ENCODE measurements at regions not wholly inside any gene's neighbourhood (a gene's known extent, or its start where the extent isn't known, plus 50 kb on each side); places are given as distances from the start of the nearest gene placed in this dataset.

GRCh38 chr7:152528612-152529011 lies 92.8 kb upstream of the KMT2C start:
- TF ChIP-seq, protein P1, sequence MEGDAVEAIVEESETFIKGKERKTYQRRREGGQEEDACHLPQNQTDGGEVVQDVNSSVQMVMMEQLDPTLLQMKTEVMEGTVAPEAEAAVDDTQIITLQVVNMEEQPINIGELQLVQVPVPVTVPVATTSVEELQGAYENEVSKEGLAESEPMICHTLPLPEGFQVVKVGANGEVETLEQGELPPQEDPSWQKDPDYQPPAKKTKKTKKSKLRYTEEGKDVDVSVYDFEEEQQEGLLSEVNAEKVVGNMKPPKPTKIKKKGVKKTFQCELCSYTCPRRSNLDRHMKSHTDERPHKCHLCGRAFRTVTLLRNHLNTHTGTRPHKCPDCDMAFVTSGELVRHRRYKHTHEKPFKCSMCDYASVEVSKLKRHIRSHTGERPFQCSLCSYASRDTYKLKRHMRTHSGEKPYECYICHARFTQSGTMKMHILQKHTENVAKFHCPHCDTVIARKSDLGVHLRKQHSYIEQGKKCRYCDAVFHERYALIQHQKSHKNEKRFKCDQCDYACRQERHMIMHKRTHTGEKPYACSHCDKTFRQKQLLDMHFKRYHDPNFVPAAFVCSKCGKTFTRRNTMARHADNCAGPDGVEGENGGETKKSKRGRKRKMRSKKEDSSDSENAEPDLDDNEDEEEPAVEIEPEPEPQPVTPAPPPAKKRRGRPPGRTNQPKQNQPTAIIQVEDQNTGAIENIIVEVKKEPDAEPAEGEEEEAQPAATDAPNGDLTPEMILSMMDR (IDR thresholded peaks at IDR 0.05; ENCODE audit: poor library complexity, severe bottlenecking), result no peak
- no peaks in the 10 kb centered on the region for H3K4me1 ChIP-seq (ENCODE audit: insufficient read depth, poor library complexity, severe bottlenecking)
- no peak for ATAC-seq (ENCODE audit: low read depth)
- H3K36me3 ChIP-seq (ENCODE audit: low read depth), result no peaks in the 10 kb centered on the region
- no peak overlapping the region for H3K4me3 ChIP-seq (ENCODE audit: severe bottlenecking)
- DNase-seq (ENCODE audit: low spot score), result no peak
- no peak overlapping the region for H3K27ac ChIP-seq (ENCODE audit: poor library complexity, severe bottlenecking)
- no peaks in the 10 kb centered on the region for H3K9me3 ChIP-seq (ENCODE audit: severe bottlenecking)
- no peaks in the 10 kb centered on the region for H3K27me3 ChIP-seq (ENCODE audit: insufficient read depth, poor library complexity, severe bottlenecking)

DNA sequence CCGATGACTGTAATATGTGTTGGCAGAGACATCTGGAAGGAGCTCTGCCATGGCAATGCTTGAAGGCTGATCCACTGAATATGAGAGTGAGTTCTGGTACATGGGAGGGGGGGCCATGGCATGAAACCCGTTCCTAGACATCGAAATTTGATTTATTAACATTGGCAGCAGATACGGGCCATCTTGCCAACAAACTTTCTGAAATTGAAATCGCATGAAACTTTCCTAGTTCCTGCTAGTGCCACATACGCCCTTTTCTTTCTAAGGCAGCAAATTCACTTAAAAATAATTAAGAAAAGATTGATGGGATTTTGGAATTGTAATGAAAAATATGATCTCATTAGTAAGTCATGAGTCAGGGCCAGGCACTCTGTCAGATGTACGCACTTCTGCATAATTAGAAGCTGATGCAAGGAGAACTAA lies 91.8 kb upstream of the KMT2C start:
- no peak overlapping the region for H3K27ac ChIP-seq (ENCODE audit: poor library complexity, severe bottlenecking)
- DNase-seq (ENCODE audit: low spot score), result no peak
- no peak for ATAC-seq (ENCODE audit: low read depth)
- no peak overlapping the region for H3K4me3 ChIP-seq (ENCODE audit: severe bottlenecking)
- no peaks in the 10 kb centered on the region for H3K4me1 ChIP-seq (ENCODE audit: insufficient read depth, poor library complexity, severe bottlenecking)
- H3K36me3 ChIP-seq (ENCODE audit: low read depth), result no peaks in the 10 kb centered on the region
- H3K9me3 ChIP-seq (ENCODE audit: severe bottlenecking), result no peaks in the 10 kb centered on the region
- TF ChIP-seq, protein P1 (IDR thresholded peaks at IDR 0.05; ENCODE audit: poor library complexity, severe bottlenecking), result no peak
- H3K27me3 ChIP-seq (ENCODE audit: insufficient read depth, poor library complexity, severe bottlenecking), result no peaks in the 10 kb centered on the region

DNA sequence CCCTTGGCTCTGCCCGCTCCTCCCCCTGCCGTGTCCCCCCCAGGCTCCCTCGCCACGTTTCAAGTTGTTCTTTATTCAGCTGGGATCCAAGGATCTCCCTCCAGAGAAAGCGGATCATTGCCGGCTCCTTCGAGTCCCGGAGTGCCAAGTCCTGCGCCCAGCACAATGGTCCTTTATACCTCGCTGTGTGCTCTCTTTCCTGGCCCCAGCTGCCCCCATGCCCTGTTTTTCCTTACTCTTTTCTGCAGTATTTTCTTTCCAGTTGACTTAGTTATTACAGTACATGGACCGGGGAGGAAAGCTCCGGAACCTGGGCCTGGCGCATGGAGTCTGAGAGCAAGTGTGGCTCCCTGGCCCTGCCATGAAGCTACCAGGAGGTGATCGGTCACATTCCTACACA lies 88.1 kb upstream of the KMT2C start:
- TF ChIP-seq, protein P1 (IDR thresholded peaks at IDR 0.05; ENCODE audit: poor library complexity, severe bottlenecking), result no peak
- no peak overlapping the region for H3K4me3 ChIP-seq (ENCODE audit: severe bottlenecking)
- no peak overlapping the region for H3K27ac ChIP-seq (ENCODE audit: poor library complexity, severe bottlenecking)
- no peaks in the 10 kb centered on the region for H3K4me1 ChIP-seq (ENCODE audit: insufficient read depth, poor library complexity, severe bottlenecking)
- no peaks in the 10 kb centered on the region for H3K27me3 ChIP-seq (ENCODE audit: insufficient read depth, poor library complexity, severe bottlenecking)
- H3K36me3 ChIP-seq (ENCODE audit: low read depth), result no peaks in the 10 kb centered on the region
- H3K9me3 ChIP-seq (ENCODE audit: severe bottlenecking), result no peaks in the 10 kb centered on the region
- DNase-seq (ENCODE audit: low spot score) (no peak), ATAC-seq (ENCODE audit: low read depth) (no peak)

- H3K27ac ChIP-seq (ENCODE audit: poor library complexity, severe bottlenecking), result no peak overlapping the region
- H3K27me3 ChIP-seq (ENCODE audit: insufficient read depth, poor library complexity, severe bottlenecking), result no peaks in the 10 kb centered on the region
- DNase-seq (ENCODE audit: low spot score) (no peak), ATAC-seq (ENCODE audit: low read depth) (no peak)
- TF ChIP-seq, protein P1 (IDR thresholded peaks at IDR 0.05; ENCODE audit: poor library complexity, severe bottlenecking), result no peak
- no peak overlapping the region for H3K4me3 ChIP-seq (ENCODE audit: severe bottlenecking)
- no peaks in the 10 kb centered on the region for H3K4me1 ChIP-seq (ENCODE audit: insufficient read depth, poor library complexity, severe bottlenecking)
- H3K36me3 ChIP-seq (ENCODE audit: low read depth), result no peaks in the 10 kb centered on the region
- H3K9me3 ChIP-seq (ENCODE audit: severe bottlenecking), result no peaks in the 10 kb centered on the region
These were observed 86.8 kb upstream of the KMT2C start for GRCh38 chr7:152522571-152523067.

- DNase-seq (ENCODE audit: low spot score) (no peak), ATAC-seq (ENCODE audit: low read depth) (peak; percentile 46; the same call in 1 of the 3 replicates)
- H3K27ac ChIP-seq (ENCODE audit: poor library complexity, severe bottlenecking), result no peak overlapping the region
- no peaks in the 10 kb centered on the region for H3K4me1 ChIP-seq (ENCODE audit: insufficient read depth, poor library complexity, severe bottlenecking)
- no peak overlapping the region for H3K4me3 ChIP-seq (ENCODE audit: severe bottlenecking)
- H3K9me3 ChIP-seq (ENCODE audit: severe bottlenecking), result no peaks in the 10 kb centered on the region
- no peaks in the 10 kb centered on the region for H3K36me3 ChIP-seq (ENCODE audit: low read depth)
- H3K27me3 ChIP-seq (ENCODE audit: insufficient read depth, poor library complexity, severe bottlenecking), result no peaks in the 10 kb centered on the region
- TF ChIP-seq, protein P1 (IDR thresholded peaks at IDR 0.05; ENCODE audit: poor library complexity, severe bottlenecking), result no peak
These were observed 85.9 kb upstream of the KMT2C start for GRCh38 chr7:152521420-152522337.
